ENCODE measurements at regions not wholly inside any gene's neighbourhood (a gene's known extent, or its start where the extent isn't known, plus 50 kb on each side); places are given as distances from the start of the nearest gene placed in this dataset.

- Histone ChIP-seq H4K20me1 (ENCODE audit: insufficient read depth, low read length) (no peaks in the 10 kb centered on the region), H3K9me3 (ENCODE audit: low read length) (no peaks in the 10 kb centered on the region), H3K4me1 (ENCODE audit: insufficient read depth, low read length, severe bottlenecking) (no peaks in the 10 kb centered on the region), H3K4me3 (ENCODE audit: low read depth, low read length, poor library complexity, severe bottlenecking) (no peak overlapping the region), H3F3A (ENCODE audit: insufficient read depth, low read length) (no peaks in the 10 kb centered on the region), H3K79me2 (ENCODE audit: insufficient read depth, low read length) (no peaks in the 10 kb centered on the region), H3K9ac (ENCODE audit: low read length) (no peak overlapping the region), H3K27me3 (ENCODE audit: insufficient read depth, low read length) (no peaks in the 10 kb centered on the region), H3K9me2 (ENCODE audit: low read depth, low read length) (no peaks in the 10 kb centered on the region), H2AFZ (ENCODE audit: low read length) (no peak overlapping the region), H3K27ac (ENCODE audit: low read depth, low read length, poor library complexity, severe bottlenecking) (no peak overlapping the region), H3K36me3 (ENCODE audit: insufficient read depth, low read length) (no peaks in the 10 kb centered on the region), H3K4me2 (ENCODE audit: low read length) (no peak overlapping the region)
- no peak for TF ChIP-seq CTCF (IDR thresholded peaks at IDR 0.05; ENCODE audit: low read length)
- no peak for TF ChIP-seq EZH2 (IDR thresholded peaks at IDR 0.05; ENCODE audit: borderline replicate concordance, low read length)
These were observed 254.9 kb downstream of the PLPP3 start for GRCh38 chr1:56324504-56324903.

- Histone ChIP-seq H3F3A (ENCODE audit: insufficient read depth, low read length) (no peaks in the 10 kb centered on the region), H3K4me2 (ENCODE audit: low read length) (no peak overlapping the region), H3K9ac (ENCODE audit: low read length) (no peak overlapping the region), H3K27ac (ENCODE audit: low read depth, low read length, poor library complexity, severe bottlenecking) (no peak overlapping the region), H3K4me3 (ENCODE audit: low read depth, low read length, poor library complexity, severe bottlenecking) (no peak overlapping the region), H3K36me3 (ENCODE audit: insufficient read depth, low read length) (no peaks in the 10 kb centered on the region), H3K9me3 (ENCODE audit: low read length) (no peaks in the 10 kb centered on the region), H3K79me2 (ENCODE audit: insufficient read depth, low read length) (no peaks in the 10 kb centered on the region), H2AFZ (ENCODE audit: low read length) (no peak overlapping the region), H4K20me1 (ENCODE audit: insufficient read depth, low read length) (no peaks in the 10 kb centered on the region), H3K27me3 (ENCODE audit: insufficient read depth, low read length) (no peaks in the 10 kb centered on the region), H3K9me2 (ENCODE audit: low read depth, low read length) (no peaks in the 10 kb centered on the region), H3K4me1 (ENCODE audit: insufficient read depth, low read length, severe bottlenecking) (no peaks in the 10 kb centered on the region)
- TF ChIP-seq EZH2 (IDR thresholded peaks at IDR 0.05; ENCODE audit: borderline replicate concordance, low read length) = no peak
These were observed 257.2 kb downstream of the PLPP3 start for GRCh38 chr1:56322211-56322610.

GRCh38 chr1:56321150-56321490 lies 258.2 kb downstream of the PLPP3 start:
- Histone ChIP-seq H4K20me1 (ENCODE audit: insufficient read depth, low read length) (no peaks in the 10 kb centered on the region), H3F3A (ENCODE audit: insufficient read depth, low read length) (no peaks in the 10 kb centered on the region), H3K27ac (ENCODE audit: low read depth, low read length, poor library complexity, severe bottlenecking) (no peak overlapping the region), H2AFZ (ENCODE audit: low read length) (no peak overlapping the region), H3K79me2 (ENCODE audit: insufficient read depth, low read length) (no peaks in the 10 kb centered on the region), H3K9me2 (ENCODE audit: low read depth, low read length) (no peaks in the 10 kb centered on the region), H3K4me3 (ENCODE audit: low read depth, low read length, poor library complexity, severe bottlenecking) (no peak overlapping the region), H3K9me3 (ENCODE audit: low read length) (no peaks in the 10 kb centered on the region), H3K4me1 (ENCODE audit: insufficient read depth, low read length, severe bottlenecking) (no peaks in the 10 kb centered on the region), H3K9ac (ENCODE audit: low read length) (no peak overlapping the region), H3K27me3 (ENCODE audit: insufficient read depth, low read length) (no peaks in the 10 kb centered on the region), H3K4me2 (ENCODE audit: low read length) (no peak overlapping the region), H3K36me3 (ENCODE audit: insufficient read depth, low read length) (no peaks in the 10 kb centered on the region)
- TF ChIP-seq EZH2 (IDR thresholded peaks at IDR 0.05; ENCODE audit: borderline replicate concordance, low read length) (no peak), CTCF (IDR thresholded peaks at IDR 0.05; ENCODE audit: low read length) (no peak)

- no peaks in the 10 kb centered on the region for H3K36me3 ChIP-seq (ENCODE audit: insufficient read depth, low read length)
- H4K20me1 ChIP-seq (ENCODE audit: insufficient read depth, low read length) = no peaks in the 10 kb centered on the region
- H3K79me2 ChIP-seq (ENCODE audit: insufficient read depth, low read length) = no peaks in the 10 kb centered on the region
- H2AFZ ChIP-seq (ENCODE audit: low read length) = no peak overlapping the region
- no peak overlapping the region for H3K4me2 ChIP-seq (ENCODE audit: low read length)
- no peak overlapping the region for H3K9ac ChIP-seq (ENCODE audit: low read length)
- no peak overlapping the region for H3K27ac ChIP-seq (ENCODE audit: low read depth, low read length, poor library complexity, severe bottlenecking)
- no peaks in the 10 kb centered on the region for H3K9me3 ChIP-seq (ENCODE audit: low read length)
- H3K9me2 ChIP-seq (ENCODE audit: low read depth, low read length) = no peaks in the 10 kb centered on the region
- H3K4me1 ChIP-seq (ENCODE audit: insufficient read depth, low read length, severe bottlenecking) = no peaks in the 10 kb centered on the region
- no peak overlapping the region for H3K4me3 ChIP-seq (ENCODE audit: low read depth, low read length, poor library complexity, severe bottlenecking)
- no peaks in the 10 kb centered on the region for H3K27me3 ChIP-seq (ENCODE audit: insufficient read depth, low read length)
- TF ChIP-seq EZH2 (IDR thresholded peaks at IDR 0.05; ENCODE audit: borderline replicate concordance, low read length) = no peak
- no peak for TF ChIP-seq CTCF (IDR thresholded peaks at IDR 0.05; ENCODE audit: low read length)
- H3F3A ChIP-seq (ENCODE audit: insufficient read depth, low read length) = no peaks in the 10 kb centered on the region
These were observed 258.8 kb downstream of the PLPP3 start for GRCh38 chr1:56320464-56321149.
